ENCODE measurements at regions not wholly inside any gene's neighbourhood (a gene's known extent, or its start where the extent isn't known, plus 50 kb on each side); places are given as distances from the start of the nearest gene placed in this dataset.

- TF ChIP-seq SFPQ (IDR thresholded peaks at IDR 0.05; ENCODE audit: low read depth, low read length) (no peak), ZNF143 (CRISPR knock-in tag; IDR thresholded peaks at IDR 0.05) (no peak), EZH2 (IDR thresholded peaks at IDR 0.05; ENCODE audit: borderline replicate concordance, low read depth, low read length) (no peak), ZSCAN29 (IDR thresholded peaks at IDR 0.05) (no peak), FOXK1 (CRISPR knock-in tag; IDR thresholded peaks at IDR 0.05; ENCODE audit: borderline replicate concordance) (no peak)
Measured at GRCh38 chrX:20461576-20461975, 194.9 kb upstream of the RPS6KA3 start (continued).

GRCh38 chrX:20461002-20461401 lies 194.3 kb upstream of the RPS6KA3 start:
- BruUV-seq (replicated peaks) = no TSS peak
- 0% methylated on average over 1 of the region's 1 CpG for WGBS (ENCODE audit: insufficient coverage, low coverage, missing lambda C conversion rate)
- FAIRE-seq (no peak), DNase-seq (ENCODE audit: extremely low read depth in 1 of 4, low spot score in 3 of 4) (no peak), ATAC-seq (no peak)
- Histone ChIP-seq H3K79me2 (ENCODE audit: control insufficient read depth, insufficient read depth, low read length) (no peaks in the 10 kb centered on the region), H3K9me1 (ENCODE audit: control insufficient read depth, insufficient read depth, low read length) (no peaks in the 10 kb centered on the region), H2AFZ (ENCODE audit: low read depth, low read length) (no peak overlapping the region), H3K4me2 (ENCODE audit: insufficient read depth, low read length) (no peak overlapping the region), H3K36me3 (ENCODE audit: control insufficient read depth, insufficient read depth, low read length) (no peaks in the 10 kb centered on the region), H4K20me1 (replicated peaks; ENCODE audit: control insufficient read depth, insufficient read depth, low read length) (no peaks in the 10 kb centered on the region), H3K4me3 (no peak overlapping the region), H3K27me3 (ENCODE audit: control insufficient read depth in 2 of 2, insufficient read depth in 2 of 2, low read length in 2 of 2) (no peaks in the 10 kb centered on the region), H3K4me1 (replicated peaks in 1 of 2; ENCODE audit: control insufficient read depth in 2 of 2, insufficient read depth in 2 of 2, low read length in 2 of 2) (no peaks in the 10 kb centered on the region), H3K27ac (ENCODE audit: extremely low read depth, low read depth, low read length) (no peak overlapping the region), H3K9ac (ENCODE audit: insufficient read depth in 1 of 2, low read depth in 2 of 2, low read length in 2 of 2) (no peak overlapping the region), H3K9me3 (replicated peaks; ENCODE audit: control insufficient read depth, insufficient read depth, low read depth, low read length) (no peaks in the 10 kb centered on the region)
- intact Hi-C loops (cut with micrococcal nuclease) = no loop called here
- in situ Hi-C loops (cut with MboI) = no loop called here
- POLR2A ChIA-PET = no interaction called here
- CTCF ChIA-PET (ENCODE audit: low intra/inter-chr PET ratio) = no interaction called here
- TF ChIP-seq ZNF140 (CRISPR knock-in tag; IDR thresholded peaks at IDR 0.05) = no peak
- no peak for TF ChIP-seq U2AF2 (optimal IDR thresholded peaks at IDR 0.05; ENCODE audit: low read depth, low read length)
- TF ChIP-seq FOXP4 (CRISPR knock-in tag; IDR thresholded peaks at IDR 0.05; ENCODE audit: borderline replicate concordance) = no peak
- TF ChIP-seq YBX1 (IDR thresholded peaks at IDR 0.05) = no peak
- no peak for TF ChIP-seq ZBED1 (IDR thresholded peaks at IDR 0.05)
- TF ChIP-seq TEAD2 (tag; IDR thresholded peaks at IDR 0.05) = no peak
- no peak for TF ChIP-seq NCOR1 (IDR thresholded peaks at IDR 0.05)
- TF ChIP-seq ZNF76 (CRISPR knock-in tag; IDR thresholded peaks at IDR 0.05; ENCODE audit: borderline replicate concordance) = no peak
- no peak for TF ChIP-seq IRF2 (CRISPR knock-in tag; IDR thresholded peaks at IDR 0.05)
- no peak for TF ChIP-seq BACH1 (tag; IDR thresholded peaks at IDR 0.05)
- TF ChIP-seq JUND (IDR thresholded peaks at IDR 0.05; ENCODE audit: borderline replicate concordance, low read depth, low read length) = no peak
- TF ChIP-seq JUND (tag; IDR thresholded peaks at IDR 0.05; ENCODE audit: borderline replicate concordance, low read depth, low read length) = no peak
- TF ChIP-seq KLF13 (tag; IDR thresholded peaks at IDR 0.05; ENCODE audit: borderline replicate concordance, low read depth) = no peak
- TF ChIP-seq ARID3B (CRISPR knock-in tag; IDR thresholded peaks at IDR 0.05; ENCODE audit: borderline replicate concordance) = no peak

Data from K562 (cell line).